ENCODE measurements at regions not wholly inside any gene's neighbourhood (a gene's known extent, or its start where the extent isn't known, plus 50 kb on each side); places are given as distances from the start of the nearest gene placed in this dataset.

DNA sequence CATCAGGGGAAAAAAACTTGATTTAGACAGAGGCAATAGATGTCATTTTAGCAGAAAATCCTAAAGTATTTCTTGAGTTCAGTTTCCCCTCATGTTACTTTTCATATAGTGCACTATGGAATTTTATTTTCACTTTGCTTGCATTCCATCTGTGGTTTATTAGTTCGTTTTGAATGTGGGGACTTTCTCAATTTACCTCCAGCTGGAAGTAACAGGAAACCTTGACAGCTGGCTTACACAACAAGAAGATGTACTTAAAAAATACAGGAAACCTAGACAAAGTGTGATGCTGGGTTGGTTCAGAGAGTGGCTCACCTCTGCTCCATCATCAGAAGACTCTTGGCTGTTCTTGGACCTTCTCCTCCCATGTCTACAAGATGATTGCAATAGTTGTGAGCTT is 567.0 kb downstream of the CETN3 start:
- Histone ChIP-seq H2AFZ (no peak overlapping the region), H3K27ac (no peak overlapping the region), H4K20me1 (ENCODE audit: insufficient read depth, poor library complexity, severe bottlenecking) (no peaks in the 10 kb centered on the region), H3K4me1 (ENCODE audit: insufficient read depth) (no peaks in the 10 kb centered on the region), H3K36me3 (replicated peaks; ENCODE audit: insufficient read depth, low read depth) (no peaks in the 10 kb centered on the region), H3K27me3 (no peaks in the 10 kb centered on the region), H3K9me3 (ENCODE audit: low read depth) (no peaks in the 10 kb centered on the region), H3K4me2 (no peak overlapping the region), H3K79me2 (no peaks in the 10 kb centered on the region), H3K4me3 (no peak overlapping the region), H3K9me2 (replicated peaks; ENCODE audit: insufficient read depth) (no peaks in the 10 kb centered on the region)
- no peak for DNase-seq (ENCODE audit: low spot score)
- WGBS (ENCODE audit: low lambda C conversion rate, missing lambda C conversion rate), result 56% methylated on average over 1 of the region's 1 CpG
- TF ChIP-seq EZH2phosphoT487 (IDR thresholded peaks at IDR 0.05; ENCODE audit: low read depth, severe bottlenecking, unreplicated experiment) (no peak), EZH2 (IDR thresholded peaks at IDR 0.05; ENCODE audit: borderline replicate concordance) (no peak)
- TF ChIP-seq, protein P1, sequence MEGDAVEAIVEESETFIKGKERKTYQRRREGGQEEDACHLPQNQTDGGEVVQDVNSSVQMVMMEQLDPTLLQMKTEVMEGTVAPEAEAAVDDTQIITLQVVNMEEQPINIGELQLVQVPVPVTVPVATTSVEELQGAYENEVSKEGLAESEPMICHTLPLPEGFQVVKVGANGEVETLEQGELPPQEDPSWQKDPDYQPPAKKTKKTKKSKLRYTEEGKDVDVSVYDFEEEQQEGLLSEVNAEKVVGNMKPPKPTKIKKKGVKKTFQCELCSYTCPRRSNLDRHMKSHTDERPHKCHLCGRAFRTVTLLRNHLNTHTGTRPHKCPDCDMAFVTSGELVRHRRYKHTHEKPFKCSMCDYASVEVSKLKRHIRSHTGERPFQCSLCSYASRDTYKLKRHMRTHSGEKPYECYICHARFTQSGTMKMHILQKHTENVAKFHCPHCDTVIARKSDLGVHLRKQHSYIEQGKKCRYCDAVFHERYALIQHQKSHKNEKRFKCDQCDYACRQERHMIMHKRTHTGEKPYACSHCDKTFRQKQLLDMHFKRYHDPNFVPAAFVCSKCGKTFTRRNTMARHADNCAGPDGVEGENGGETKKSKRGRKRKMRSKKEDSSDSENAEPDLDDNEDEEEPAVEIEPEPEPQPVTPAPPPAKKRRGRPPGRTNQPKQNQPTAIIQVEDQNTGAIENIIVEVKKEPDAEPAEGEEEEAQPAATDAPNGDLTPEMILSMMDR (IDR thresholded peaks at IDR 0.05; ENCODE audit: poor library complexity), result no peak

DNA sequence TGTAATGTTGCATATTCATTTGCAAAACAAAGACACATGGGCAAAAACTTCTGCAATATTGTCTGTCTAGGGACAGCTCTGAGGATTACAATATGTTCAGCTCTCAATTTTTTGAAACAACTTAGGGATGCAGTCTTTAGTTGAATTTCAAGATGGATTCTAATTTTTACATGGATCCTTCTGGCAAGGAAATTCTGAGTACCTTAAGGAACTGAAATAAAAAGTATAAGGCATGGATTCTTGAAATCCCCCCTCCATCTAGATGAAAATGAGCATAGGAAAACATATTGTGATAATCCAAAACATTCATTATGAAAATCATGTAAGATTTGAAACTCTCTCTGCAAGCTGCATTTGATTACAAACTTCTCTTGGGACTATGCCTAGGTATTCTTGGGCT is 568.6 kb downstream of the CETN3 start:
- Histone ChIP-seq H3K27me3 (no peaks in the 10 kb centered on the region), H3K9me2 (replicated peaks; ENCODE audit: insufficient read depth) (no peaks in the 10 kb centered on the region), H3K27ac (no peak overlapping the region), H3K36me3 (replicated peaks; ENCODE audit: insufficient read depth, low read depth) (no peaks in the 10 kb centered on the region), H3K4me1 (ENCODE audit: insufficient read depth) (no peaks in the 10 kb centered on the region), H4K20me1 (ENCODE audit: insufficient read depth, poor library complexity, severe bottlenecking) (no peaks in the 10 kb centered on the region), H3K4me3 (no peak overlapping the region), H3K79me2 (no peaks in the 10 kb centered on the region), H2AFZ (no peak overlapping the region), H3K4me2 (no peak overlapping the region), H3K9me3 (ENCODE audit: low read depth) (no peaks in the 10 kb centered on the region)
- DNase-seq (ENCODE audit: low spot score), result no peak
- TF ChIP-seq, protein P1 (IDR thresholded peaks at IDR 0.05; ENCODE audit: poor library complexity), result no peak
- TF ChIP-seq EZH2phosphoT487 (IDR thresholded peaks at IDR 0.05; ENCODE audit: low read depth, severe bottlenecking, unreplicated experiment), result no peak
- no peak for TF ChIP-seq EZH2 (IDR thresholded peaks at IDR 0.05; ENCODE audit: borderline replicate concordance)

DNA sequence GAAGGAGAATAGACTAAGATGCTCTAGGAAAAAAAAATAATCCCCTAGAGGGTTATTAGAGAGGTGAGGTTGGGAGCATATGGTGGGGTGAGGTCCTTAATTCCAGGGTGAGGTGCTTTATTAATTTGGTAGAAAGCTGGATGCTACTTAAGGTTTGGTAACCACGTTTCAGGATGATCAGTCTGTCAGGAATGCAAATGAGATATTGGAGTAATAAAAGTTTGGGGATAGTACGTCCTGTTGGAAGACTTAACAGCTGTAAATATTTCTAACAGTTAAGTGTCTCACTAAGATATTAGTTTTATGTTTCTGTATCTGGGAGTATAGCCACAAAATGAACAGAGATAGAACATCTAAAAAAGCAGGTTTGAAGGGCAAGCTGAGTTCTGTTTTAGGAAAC is 578.9 kb downstream of the CETN3 start:
- Histone ChIP-seq H3K27me3 (no peaks in the 10 kb centered on the region), H3K4me1 (ENCODE audit: insufficient read depth) (no peaks in the 10 kb centered on the region), H3K27ac (no peak overlapping the region), H2AFZ (no peak overlapping the region), H3K9me2 (replicated peaks; ENCODE audit: insufficient read depth) (no peaks in the 10 kb centered on the region), H3K9me3 (ENCODE audit: low read depth) (no peaks in the 10 kb centered on the region), H3K79me2 (no peaks in the 10 kb centered on the region), H3K36me3 (replicated peaks; ENCODE audit: insufficient read depth, low read depth) (no peaks in the 10 kb centered on the region), H4K20me1 (ENCODE audit: insufficient read depth, poor library complexity, severe bottlenecking) (no peaks in the 10 kb centered on the region), H3K4me2 (no peak overlapping the region), H3K4me3 (no peak overlapping the region)
- TF ChIP-seq EZH2phosphoT487 (IDR thresholded peaks at IDR 0.05; ENCODE audit: low read depth, severe bottlenecking, unreplicated experiment) (no peak), EZH2 (IDR thresholded peaks at IDR 0.05; ENCODE audit: borderline replicate concordance) (no peak)
- TF ChIP-seq, protein P1 (IDR thresholded peaks at IDR 0.05; ENCODE audit: poor library complexity), result no peak
- DNase-seq (ENCODE audit: low spot score), result no peak
- 39% methylated on average over 2 of the region's 2 CpGs for WGBS (ENCODE audit: low lambda C conversion rate, missing lambda C conversion rate)

DNA sequence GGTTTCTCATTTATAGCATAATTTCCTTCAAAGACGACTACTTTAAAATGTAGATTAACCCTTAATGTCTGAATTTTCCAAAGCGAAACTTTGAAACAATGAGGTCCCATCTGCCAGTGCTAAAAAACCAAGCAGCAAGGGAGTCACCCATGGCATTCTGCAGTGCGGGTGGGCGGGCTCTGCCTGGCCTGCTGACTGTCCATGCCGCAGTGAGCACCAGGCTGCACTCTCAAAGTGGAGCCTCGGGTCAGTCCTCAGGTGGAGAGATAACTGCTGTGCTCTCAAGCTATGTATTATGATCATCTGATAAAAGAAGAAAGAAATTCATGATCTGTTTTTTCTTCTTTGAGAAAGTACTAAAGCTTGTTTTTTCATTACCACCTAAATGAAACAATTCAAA is 581.6 kb downstream of the CETN3 start:
- 86% methylated on average over 6 of the region's 6 CpGs for WGBS (ENCODE audit: low lambda C conversion rate, missing lambda C conversion rate)
- no peaks in the 10 kb centered on the region for H3K27me3 ChIP-seq
- H3K36me3 ChIP-seq (replicated peaks; ENCODE audit: insufficient read depth, low read depth), result no peaks in the 10 kb centered on the region
- H3K4me3 ChIP-seq, result no peak overlapping the region
- H3K4me1 ChIP-seq (ENCODE audit: insufficient read depth), result no peaks in the 10 kb centered on the region
- no peaks in the 10 kb centered on the region for H4K20me1 ChIP-seq (ENCODE audit: insufficient read depth, poor library complexity, severe bottlenecking)
- no peaks in the 10 kb centered on the region for H3K9me2 ChIP-seq (replicated peaks; ENCODE audit: insufficient read depth)
- DNase-seq (ENCODE audit: low spot score), result no peak
- H3K9me3 ChIP-seq (ENCODE audit: low read depth), result no peaks in the 10 kb centered on the region
- TF ChIP-seq EZH2phosphoT487 (IDR thresholded peaks at IDR 0.05; ENCODE audit: low read depth, severe bottlenecking, unreplicated experiment), result no peak
- no peak for TF ChIP-seq EZH2 (IDR thresholded peaks at IDR 0.05; ENCODE audit: borderline replicate concordance)
- TF ChIP-seq, protein P1 (IDR thresholded peaks at IDR 0.05; ENCODE audit: poor library complexity), result no peak
- H3K27ac ChIP-seq, result no peak overlapping the region
- no peaks in the 10 kb centered on the region for H3K79me2 ChIP-seq
- no peak overlapping the region for H2AFZ ChIP-seq
- no peak overlapping the region for H3K4me2 ChIP-seq
